ENCODE measurements at regions not wholly inside any gene's neighbourhood (a gene's known extent, or its start where the extent isn't known, plus 50 kb on each side); places are given as distances from the start of the nearest gene placed in this dataset.

DNA sequence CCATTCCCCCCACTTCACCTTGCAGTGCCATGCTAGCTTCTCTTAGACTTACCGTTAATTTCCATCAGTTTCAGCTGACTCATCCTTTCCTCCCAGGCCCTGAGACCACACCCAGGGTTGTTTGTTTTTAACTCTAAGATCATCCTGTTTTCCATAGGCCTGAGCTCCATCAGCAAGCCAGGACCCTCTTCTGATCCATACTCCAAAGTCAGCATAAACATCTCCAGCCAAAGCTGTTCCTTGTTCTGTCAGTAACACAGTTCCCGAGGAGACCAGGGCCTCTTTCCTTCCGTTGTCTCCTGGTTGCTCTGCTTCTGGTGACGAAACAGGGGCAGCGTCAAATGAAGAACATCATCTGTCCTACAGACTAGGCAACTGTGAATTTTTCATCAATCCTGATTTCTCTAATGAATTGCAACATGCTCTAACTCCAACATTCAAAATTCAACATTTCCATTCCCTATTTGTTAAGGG is 83.8 kb upstream of the HNF1B start:
- Histone ChIP-seq H3K4me2 (ENCODE audit: control insufficient read depth, extremely low read depth, insufficient read depth, low read depth, low read length) (no peak overlapping the region), H3K36me3 (ENCODE audit: control insufficient read depth in 2 of 2, extremely low read depth in 1 of 2, insufficient read depth in 2 of 2, low read length in 2 of 2) (no peaks in the 10 kb centered on the region), H3K9me3 (ENCODE audit: control insufficient read depth, low read depth, low read length) (no peaks in the 10 kb centered on the region), H3K27me3 (ENCODE audit: control insufficient read depth, extremely low read depth, insufficient read depth, low read length) (no peaks in the 10 kb centered on the region), H3K4me3 (ENCODE audit: control insufficient read depth in 2 of 3, extremely low read depth in 1 of 3, insufficient read depth in 2 of 3, low read depth in 1 of 3, low read length in 3 of 3) (no peak overlapping the region), H3K9me1 (ENCODE audit: control insufficient read depth, extremely low read depth, insufficient read depth, low read length) (no peaks in the 10 kb centered on the region), H4K20me1 (ENCODE audit: control insufficient read depth, extremely low read depth, insufficient read depth, low read length) (no peaks in the 10 kb centered on the region), H3K27ac (ENCODE audit: control insufficient read depth, insufficient read depth, low read length) (no peak overlapping the region), H3K79me2 (ENCODE audit: control insufficient read depth, insufficient read depth, low read length) (no peaks in the 10 kb centered on the region), H2AFZ (ENCODE audit: control insufficient read depth, low read length) (no peak overlapping the region), H3K9ac (ENCODE audit: control insufficient read depth, extremely low read depth, insufficient read depth, low read length) (no peak overlapping the region), H3K4me1 (ENCODE audit: control insufficient read depth, extremely low read depth, insufficient read depth, low read length) (peaks cover 26% of the 10 kb centered on the region)
- TF ChIP-seq, protein P1, sequence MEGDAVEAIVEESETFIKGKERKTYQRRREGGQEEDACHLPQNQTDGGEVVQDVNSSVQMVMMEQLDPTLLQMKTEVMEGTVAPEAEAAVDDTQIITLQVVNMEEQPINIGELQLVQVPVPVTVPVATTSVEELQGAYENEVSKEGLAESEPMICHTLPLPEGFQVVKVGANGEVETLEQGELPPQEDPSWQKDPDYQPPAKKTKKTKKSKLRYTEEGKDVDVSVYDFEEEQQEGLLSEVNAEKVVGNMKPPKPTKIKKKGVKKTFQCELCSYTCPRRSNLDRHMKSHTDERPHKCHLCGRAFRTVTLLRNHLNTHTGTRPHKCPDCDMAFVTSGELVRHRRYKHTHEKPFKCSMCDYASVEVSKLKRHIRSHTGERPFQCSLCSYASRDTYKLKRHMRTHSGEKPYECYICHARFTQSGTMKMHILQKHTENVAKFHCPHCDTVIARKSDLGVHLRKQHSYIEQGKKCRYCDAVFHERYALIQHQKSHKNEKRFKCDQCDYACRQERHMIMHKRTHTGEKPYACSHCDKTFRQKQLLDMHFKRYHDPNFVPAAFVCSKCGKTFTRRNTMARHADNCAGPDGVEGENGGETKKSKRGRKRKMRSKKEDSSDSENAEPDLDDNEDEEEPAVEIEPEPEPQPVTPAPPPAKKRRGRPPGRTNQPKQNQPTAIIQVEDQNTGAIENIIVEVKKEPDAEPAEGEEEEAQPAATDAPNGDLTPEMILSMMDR (optimal IDR thresholded peaks at IDR 0.05 in 1 of 3, IDR thresholded peaks at IDR 0.05 in 1 of 3, conservative IDR thresholded peaks at IDR 0.05 in 1 of 3; ENCODE audit: extremely low read depth in 1 of 3, insufficient read depth in 2 of 3, low read length in 3 of 3) = no peak
- no peak for TF ChIP-seq EZH2 (IDR thresholded peaks at IDR 0.05; ENCODE audit: low read length)
- FAIRE-seq = no peak
- no peak for DNase-seq (ENCODE audit: low read depth, low spot score)
- dilution Hi-C loops (cut with MboI; ENCODE audit: extremely low pct_ligation_motif_present, low sequenced_read_pairs) = no loop called here

DNA sequence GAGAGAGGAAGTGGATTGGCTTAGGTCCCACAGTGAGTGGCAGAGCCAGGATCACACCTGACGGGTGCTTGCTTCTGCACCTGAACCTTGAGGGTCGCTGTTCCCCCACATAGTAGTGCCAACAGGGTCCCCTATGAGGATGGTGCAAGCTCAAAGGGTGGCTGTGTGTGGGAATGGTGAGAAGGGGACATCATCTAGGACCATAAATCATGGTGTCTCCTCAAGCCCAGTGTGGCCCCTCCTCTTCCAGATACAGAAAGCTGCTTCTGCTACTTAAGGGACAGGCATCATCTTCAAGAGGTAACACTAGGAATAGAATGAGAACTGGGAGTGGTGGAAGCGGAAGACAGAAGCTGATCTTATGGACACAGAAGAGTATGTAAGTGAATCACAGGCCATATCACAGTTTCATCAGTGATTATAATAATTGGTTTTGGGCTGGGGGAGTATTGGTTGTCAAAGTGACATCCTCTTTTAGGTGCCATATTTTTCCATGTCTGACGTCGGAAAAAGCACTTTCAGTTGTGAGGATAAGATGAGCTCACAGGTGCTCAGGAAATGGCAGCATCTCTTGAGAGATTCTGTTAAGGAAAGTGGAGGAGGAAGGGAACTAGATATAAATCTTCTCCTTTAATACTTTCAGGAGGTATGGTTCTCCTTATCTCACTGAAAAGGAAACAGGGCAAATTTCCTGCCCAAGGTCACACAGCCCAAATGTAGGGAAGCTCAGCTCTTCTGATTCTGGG is 83.2 kb upstream of the HNF1B start:
- DNase-seq (ENCODE audit: low read depth, low spot score) (no peak), FAIRE-seq (no peak)
- Histone ChIP-seq H3K79me2 (ENCODE audit: control insufficient read depth, insufficient read depth, low read length) (no peaks in the 10 kb centered on the region), H3K9ac (ENCODE audit: control insufficient read depth, extremely low read depth, insufficient read depth, low read length) (no peak overlapping the region), H2AFZ (ENCODE audit: control insufficient read depth, low read length) (no peak overlapping the region), H3K4me1 (ENCODE audit: control insufficient read depth, extremely low read depth, insufficient read depth, low read length) (peaks cover 26% of the 10 kb centered on the region), H4K20me1 (ENCODE audit: control insufficient read depth, extremely low read depth, insufficient read depth, low read length) (no peaks in the 10 kb centered on the region), H3K4me3 (ENCODE audit: control insufficient read depth in 2 of 3, extremely low read depth in 1 of 3, insufficient read depth in 2 of 3, low read depth in 1 of 3, low read length in 3 of 3) (no peak overlapping the region), H3K9me1 (ENCODE audit: control insufficient read depth, extremely low read depth, insufficient read depth, low read length) (no peaks in the 10 kb centered on the region), H3K4me2 (ENCODE audit: control insufficient read depth, extremely low read depth, insufficient read depth, low read depth, low read length) (no peak overlapping the region), H3K27ac (ENCODE audit: control insufficient read depth, insufficient read depth, low read length) (no peak overlapping the region), H3K9me3 (ENCODE audit: control insufficient read depth, low read depth, low read length) (no peaks in the 10 kb centered on the region), H3K27me3 (ENCODE audit: control insufficient read depth, extremely low read depth, insufficient read depth, low read length) (no peaks in the 10 kb centered on the region), H3K36me3 (ENCODE audit: control insufficient read depth in 2 of 2, extremely low read depth in 1 of 2, insufficient read depth in 2 of 2, low read length in 2 of 2) (no peaks in the 10 kb centered on the region)
- no peak for TF ChIP-seq EZH2 (IDR thresholded peaks at IDR 0.05; ENCODE audit: low read length)
- TF ChIP-seq, protein P1 (optimal IDR thresholded peaks at IDR 0.05 in 1 of 3, IDR thresholded peaks at IDR 0.05 in 1 of 3, conservative IDR thresholded peaks at IDR 0.05 in 1 of 3; ENCODE audit: extremely low read depth in 1 of 3, insufficient read depth in 2 of 3, low read length in 3 of 3) = no peak
- dilution Hi-C loops (cut with MboI; ENCODE audit: extremely low pct_ligation_motif_present, low sequenced_read_pairs) = no loop called here

Measured in keratinocyte (primary cell).